ENCODE measurements at regions not wholly inside any gene's neighbourhood (a gene's known extent, or its start where the extent isn't known, plus 50 kb on each side); places are given as distances from the start of the nearest gene placed in this dataset.

- TF ChIP-seq CTCF (IDR thresholded peaks at IDR 0.05; ENCODE audit: extremely low read depth in 1 of 2, insufficient read depth in 1 of 2, low read depth in 1 of 2, low read length in 2 of 2), result no peak
- no peak for TF ChIP-seq POLR2AphosphoS5 (IDR thresholded peaks at IDR 0.05; ENCODE audit: insufficient read depth, low read depth, low read length)
- no peak for TF ChIP-seq EZH2 (IDR thresholded peaks at IDR 0.05; ENCODE audit: borderline replicate concordance, low read depth, low read length, severe bottlenecking)
- no peak for TF ChIP-seq MYC (IDR thresholded peaks at IDR 0.05; ENCODE audit: low read depth, low read length)
These were observed 1282.7 kb upstream of the WWC1 start for GRCh38 chr5:167008705-167009104.

All from endothelial cell of umbilical vein (primary cell).